ENCODE measurements at regions not wholly inside any gene's neighbourhood (a gene's known extent, or its start where the extent isn't known, plus 50 kb on each side); places are given as distances from the start of the nearest gene placed in this dataset.

GRCh38 chr19:31064491-31064890, 284.7 kb downstream of the TSHZ3 start:
- no peak for TF ChIP-seq EZH2phosphoT487 (IDR thresholded peaks at IDR 0.05; ENCODE audit: borderline replicate concordance, low read depth, low read length)
- TF ChIP-seq, protein P1, sequence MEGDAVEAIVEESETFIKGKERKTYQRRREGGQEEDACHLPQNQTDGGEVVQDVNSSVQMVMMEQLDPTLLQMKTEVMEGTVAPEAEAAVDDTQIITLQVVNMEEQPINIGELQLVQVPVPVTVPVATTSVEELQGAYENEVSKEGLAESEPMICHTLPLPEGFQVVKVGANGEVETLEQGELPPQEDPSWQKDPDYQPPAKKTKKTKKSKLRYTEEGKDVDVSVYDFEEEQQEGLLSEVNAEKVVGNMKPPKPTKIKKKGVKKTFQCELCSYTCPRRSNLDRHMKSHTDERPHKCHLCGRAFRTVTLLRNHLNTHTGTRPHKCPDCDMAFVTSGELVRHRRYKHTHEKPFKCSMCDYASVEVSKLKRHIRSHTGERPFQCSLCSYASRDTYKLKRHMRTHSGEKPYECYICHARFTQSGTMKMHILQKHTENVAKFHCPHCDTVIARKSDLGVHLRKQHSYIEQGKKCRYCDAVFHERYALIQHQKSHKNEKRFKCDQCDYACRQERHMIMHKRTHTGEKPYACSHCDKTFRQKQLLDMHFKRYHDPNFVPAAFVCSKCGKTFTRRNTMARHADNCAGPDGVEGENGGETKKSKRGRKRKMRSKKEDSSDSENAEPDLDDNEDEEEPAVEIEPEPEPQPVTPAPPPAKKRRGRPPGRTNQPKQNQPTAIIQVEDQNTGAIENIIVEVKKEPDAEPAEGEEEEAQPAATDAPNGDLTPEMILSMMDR (conservative IDR thresholded peaks at IDR 0.05; ENCODE audit: low read length): no peak
- Histone ChIP-seq H3K9me3 (ENCODE audit: low read length) (no peaks in the 10 kb centered on the region), H4K20me1 (ENCODE audit: insufficient read depth, low read length) (no peaks in the 10 kb centered on the region), H3K9me2 (ENCODE audit: insufficient read depth, low read length) (no peaks in the 10 kb centered on the region), H3K4me2 (ENCODE audit: low read length) (no peak overlapping the region), H3K36me3 (ENCODE audit: insufficient read depth, low read length) (no peaks in the 10 kb centered on the region), H3K4me3 (ENCODE audit: low read depth, low read length, poor library complexity, severe bottlenecking) (no peak overlapping the region), H3K79me2 (ENCODE audit: insufficient read depth, low read depth, low read length) (no peaks in the 10 kb centered on the region), H2AFZ (ENCODE audit: low read length) (no peak overlapping the region), H3K27ac (ENCODE audit: low read depth, low read length, poor library complexity, severe bottlenecking) (no peak overlapping the region), H3K4me1 (ENCODE audit: insufficient read depth, low read length, poor library complexity, severe bottlenecking) (no peaks in the 10 kb centered on the region)
- ChIA-PET POLR2A (no interaction called here), CTCF (ENCODE audit: unreplicated experiment) (no interaction called here)
- no peak for DNase-seq (ENCODE audit: low spot score)
- no TSS peak for BruUV-seq (replicated peaks)
- intact Hi-C loops (cut with micrococcal nuclease; ENCODE audit: unreplicated experiment): no loop called here

DNA sequence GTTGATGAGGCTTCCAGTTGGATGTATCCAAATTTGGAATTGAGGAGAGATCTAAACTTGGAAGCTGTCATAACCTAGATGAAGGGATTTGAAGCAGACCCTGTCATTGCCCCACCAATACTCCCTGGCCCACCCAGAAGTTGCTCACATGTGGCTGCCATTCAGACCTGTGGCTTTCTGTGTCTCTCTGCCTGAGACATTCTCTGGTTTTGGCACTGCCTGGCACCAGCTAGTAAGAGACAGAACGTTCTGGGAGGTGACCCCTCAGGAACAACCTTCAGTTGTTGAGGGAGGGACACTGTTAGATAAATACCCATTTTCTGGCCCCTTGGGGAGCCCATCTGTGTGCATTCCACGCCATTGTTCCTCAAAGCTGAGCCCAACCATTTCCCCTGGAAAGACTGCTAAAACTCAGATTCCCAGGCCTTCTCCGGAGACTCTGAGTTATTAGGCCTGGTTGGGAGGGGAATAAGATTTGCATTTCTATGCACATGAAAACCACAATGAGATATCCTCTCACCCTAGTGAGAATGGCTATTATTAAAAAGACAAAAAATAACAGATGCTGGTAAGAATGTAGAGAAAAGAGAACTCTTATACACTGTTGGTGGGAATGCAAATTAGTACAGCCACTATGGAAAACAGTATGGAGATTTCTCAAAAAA, 290.4 kb downstream of the TSHZ3 start:
- Histone ChIP-seq H3K36me3 (ENCODE audit: insufficient read depth, low read length) (no peaks in the 10 kb centered on the region), H2AFZ (ENCODE audit: low read length) (no peak overlapping the region), H3K27ac (ENCODE audit: low read depth, low read length, poor library complexity, severe bottlenecking) (no peak overlapping the region), H3K79me2 (ENCODE audit: insufficient read depth, low read depth, low read length) (no peaks in the 10 kb centered on the region), H3K9me2 (ENCODE audit: insufficient read depth, low read length) (no peaks in the 10 kb centered on the region), H4K20me1 (ENCODE audit: insufficient read depth, low read length) (no peaks in the 10 kb centered on the region), H3K4me3 (ENCODE audit: low read depth, low read length, poor library complexity, severe bottlenecking) (no peak overlapping the region), H3K4me1 (ENCODE audit: insufficient read depth, low read length, poor library complexity, severe bottlenecking) (no peaks in the 10 kb centered on the region), H3K9me3 (ENCODE audit: low read length) (no peaks in the 10 kb centered on the region), H3K4me2 (ENCODE audit: low read length) (no peak overlapping the region)
- intact Hi-C loops (cut with micrococcal nuclease; ENCODE audit: unreplicated experiment): no loop called here
- CTCF ChIA-PET (ENCODE audit: unreplicated experiment): no interaction called here
- TF ChIP-seq, protein P1 (conservative IDR thresholded peaks at IDR 0.05; ENCODE audit: low read length): no peak
- no peak for TF ChIP-seq EZH2phosphoT487 (IDR thresholded peaks at IDR 0.05; ENCODE audit: borderline replicate concordance, low read depth, low read length)
- DNase-seq (ENCODE audit: low spot score): no peak
- POLR2A ChIA-PET: no interaction called here
- BruUV-seq (replicated peaks): no TSS peak

- no peak for DNase-seq (ENCODE audit: low spot score)
- no peak overlapping the region for H3K4me2 ChIP-seq (ENCODE audit: low read length)
- H3K4me1 ChIP-seq (ENCODE audit: insufficient read depth, low read length, poor library complexity, severe bottlenecking): no peaks in the 10 kb centered on the region
- H3K27ac ChIP-seq (ENCODE audit: low read depth, low read length, poor library complexity, severe bottlenecking): no peak overlapping the region
- no peak overlapping the region for H2AFZ ChIP-seq (ENCODE audit: low read length)
- ChIA-PET CTCF (ENCODE audit: unreplicated experiment) (no interaction called here), POLR2A (no interaction called here)
- no peaks in the 10 kb centered on the region for H3K9me2 ChIP-seq (ENCODE audit: insufficient read depth, low read length)
- no peaks in the 10 kb centered on the region for H4K20me1 ChIP-seq (ENCODE audit: insufficient read depth, low read length)
- intact Hi-C loops (cut with micrococcal nuclease; ENCODE audit: unreplicated experiment): no loop called here
- H3K9me3 ChIP-seq (ENCODE audit: low read length): no peaks in the 10 kb centered on the region
- BruUV-seq (replicated peaks): no TSS peak
- H3K36me3 ChIP-seq (ENCODE audit: insufficient read depth, low read length): no peaks in the 10 kb centered on the region
- no peak overlapping the region for H3K4me3 ChIP-seq (ENCODE audit: low read depth, low read length, poor library complexity, severe bottlenecking)
- TF ChIP-seq, protein P1 (conservative IDR thresholded peaks at IDR 0.05; ENCODE audit: low read length): no peak
- TF ChIP-seq EZH2phosphoT487 (IDR thresholded peaks at IDR 0.05; ENCODE audit: borderline replicate concordance, low read depth, low read length): no peak
- H3K79me2 ChIP-seq (ENCODE audit: insufficient read depth, low read depth, low read length): no peaks in the 10 kb centered on the region
Observed at GRCh38 chr19:31057476-31057875, 291.8 kb downstream of the TSHZ3 start.
